ENCODE measurements at regions not wholly inside any gene's neighbourhood (a gene's known extent, or its start where the extent isn't known, plus 50 kb on each side); places are given as distances from the start of the nearest gene placed in this dataset.

- Histone ChIP-seq H3K4me1 (ENCODE audit: control insufficient read depth in 1 of 2, insufficient read depth in 2 of 2, low read length in 2 of 2) (no peaks in the 10 kb centered on the region), H3K4me2 (ENCODE audit: low read length) (no peak overlapping the region), H3K27ac (ENCODE audit: low read depth, low read length) (no peak overlapping the region), H2AFZ (ENCODE audit: low read depth, low read length, poor library complexity, severe bottlenecking) (no peak overlapping the region), H3K79me2 (ENCODE audit: insufficient read depth, low read length) (no peaks in the 10 kb centered on the region), H3K36me3 (ENCODE audit: control insufficient read depth in 1 of 2, insufficient read depth in 2 of 2, low read length in 2 of 2) (no peaks in the 10 kb centered on the region), H3K9me3 (ENCODE audit: control insufficient read depth in 1 of 2, insufficient read depth in 1 of 2, low read depth in 1 of 2, low read length in 2 of 2) (no peaks in the 10 kb centered on the region), H3K4me3 (replicated peaks in 1 of 2; ENCODE audit: low read depth in 1 of 2, low read length in 2 of 2) (no peak overlapping the region), H3K9me2 (ENCODE audit: insufficient read depth) (no peaks in the 10 kb centered on the region), H3K9ac (ENCODE audit: low read length) (no peak overlapping the region), H4K20me1 (ENCODE audit: insufficient read depth) (no peaks in the 10 kb centered on the region; the same call in 1 of the 2 replicates), H3K27me3 (ENCODE audit: insufficient read depth, low read length) (no peaks in the 10 kb centered on the region)
- ChIA-PET POLR2A (no interaction called here), RAD21 (ENCODE audit: low non-redundant PET in 1 of 2, low total read pairs in 2 of 2, uncharacterized antibody in 2 of 2, unreplicated experiment in 2 of 2) (no interaction called here), CTCF (no interaction called here)
- ATAC-seq (no peak), DNase-seq (ENCODE audit: low read depth, low spot score) (no peak)
- intact Hi-C loops (cut with micrococcal nuclease) = no loop called here
- no TSS peak for BruUV-seq (replicated peaks)
- no peak for TF ChIP-seq EZH2 (IDR thresholded peaks at IDR 0.05)
These were observed 75.6 kb upstream of the MGAT5 start for GRCh38 chr2:134178138-134178877.

GRCh38 chr2:134181219-134181618, 72.7 kb upstream of the MGAT5 start:
- H3K9ac ChIP-seq (ENCODE audit: low read length) = no peak overlapping the region

More at GRCh38 chr2:134181219-134181618, 72.7 kb upstream of the MGAT5 start:
- ChIA-PET RAD21 (ENCODE audit: low non-redundant PET in 1 of 2, low total read pairs in 2 of 2, uncharacterized antibody in 2 of 2, unreplicated experiment in 2 of 2) (no interaction called here), POLR2A (no interaction called here), CTCF (no interaction called here)
- DNase-seq (ENCODE audit: low read depth, low spot score) = no peak
- TF ChIP-seq POLR2AphosphoS5 (IDR thresholded peaks at IDR 0.05; ENCODE audit: low read depth, low read length) (no peak), EGR1 (IDR thresholded peaks at IDR 0.05; ENCODE audit: low read depth) (no peak), JUND (IDR thresholded peaks at IDR 0.05) (no peak), ZFX (IDR thresholded peaks at IDR 0.05) (no peak), FOSL1 (IDR thresholded peaks at IDR 0.05; ENCODE audit: low read depth) (no peak)
- TF ChIP-seq, protein P1, sequence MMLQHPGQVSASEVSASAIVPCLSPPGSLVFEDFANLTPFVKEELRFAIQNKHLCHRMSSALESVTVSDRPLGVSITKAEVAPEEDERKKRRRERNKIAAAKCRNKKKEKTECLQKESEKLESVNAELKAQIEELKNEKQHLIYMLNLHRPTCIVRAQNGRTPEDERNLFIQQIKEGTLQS (IDR thresholded peaks at IDR 0.05) = no peak
- intact Hi-C loops (cut with micrococcal nuclease) = no loop called here
- Histone ChIP-seq H3K9me2 (ENCODE audit: insufficient read depth) (no peaks in the 10 kb centered on the region), H3K4me1 (ENCODE audit: control insufficient read depth in 1 of 2, insufficient read depth in 2 of 2, low read length in 2 of 2) (no peaks in the 10 kb centered on the region), H3K27ac (ENCODE audit: low read depth, low read length) (no peak overlapping the region), H4K20me1 (ENCODE audit: insufficient read depth) (no peaks in the 10 kb centered on the region; the same call in 1 of the 2 replicates), H3K36me3 (ENCODE audit: control insufficient read depth in 1 of 2, insufficient read depth in 2 of 2, low read length in 2 of 2) (no peaks in the 10 kb centered on the region), H2AFZ (ENCODE audit: low read depth, low read length, poor library complexity, severe bottlenecking) (no peak overlapping the region), H3K4me2 (ENCODE audit: low read length) (no peak overlapping the region), H3K9me3 (ENCODE audit: control insufficient read depth in 1 of 2, insufficient read depth in 1 of 2, low read depth in 1 of 2, low read length in 2 of 2) (no peaks in the 10 kb centered on the region), H3K4me3 (replicated peaks in 1 of 2; ENCODE audit: low read depth in 1 of 2, low read length in 2 of 2) (no peak overlapping the region), H3K79me2 (ENCODE audit: insufficient read depth, low read length) (no peaks in the 10 kb centered on the region), H3K27me3 (ENCODE audit: insufficient read depth, low read length) (no peaks in the 10 kb centered on the region)
- ATAC-seq = no peak
- BruUV-seq (replicated peaks) = no TSS peak
